ENCODE measurements at regions not wholly inside any gene's neighbourhood (a gene's known extent, or its start where the extent isn't known, plus 50 kb on each side); places are given as distances from the start of the nearest gene placed in this dataset.

DNA sequence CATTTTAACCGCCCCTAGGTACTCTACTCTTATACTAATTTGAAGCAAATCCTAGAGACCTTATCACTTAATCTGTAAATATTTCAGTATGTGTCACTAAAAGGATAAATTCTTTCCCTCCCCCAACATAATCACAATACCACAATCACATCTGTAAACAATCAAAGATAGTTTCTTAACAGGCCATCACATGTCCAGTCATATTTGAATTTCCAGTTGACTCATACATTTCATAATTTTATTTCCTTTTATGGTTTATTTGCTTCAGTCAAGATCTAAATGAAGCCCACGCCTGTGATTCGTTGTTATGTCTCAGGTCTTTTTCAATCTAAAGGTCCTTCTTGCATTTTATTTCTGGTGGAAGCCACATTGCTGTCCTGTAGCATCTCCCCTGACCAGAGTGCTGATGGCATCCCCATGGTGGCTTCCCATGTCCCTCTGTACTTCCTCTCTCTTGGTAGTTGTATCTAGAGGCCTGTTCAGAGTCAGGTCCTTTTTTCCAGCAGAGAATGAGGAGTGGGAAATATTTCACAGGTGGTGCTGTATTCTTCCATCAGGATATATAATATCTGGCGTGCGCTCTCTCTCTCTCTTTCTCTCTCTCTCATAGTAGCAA lies 128.6 kb upstream of the SLC22A23 start:
- no peak for DNase-seq

DNA sequence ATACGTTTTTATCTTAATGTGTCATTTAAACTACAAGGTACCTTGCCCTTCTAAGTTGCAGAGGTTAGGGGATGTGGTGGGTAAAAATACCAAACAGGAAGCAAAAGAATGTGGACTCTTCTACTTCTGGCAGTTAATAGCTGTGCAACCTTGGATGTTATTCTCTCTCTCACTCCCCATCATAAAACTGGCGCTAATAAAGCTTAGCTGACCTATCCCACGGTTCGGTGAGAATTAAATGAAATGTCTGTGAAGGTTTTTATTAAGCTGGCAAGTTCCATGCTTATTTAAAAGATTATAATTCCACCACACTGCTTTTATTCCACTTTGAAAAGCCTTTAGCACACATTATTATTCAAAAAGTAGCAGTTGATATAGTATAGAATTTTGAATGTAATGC lies 127.8 kb upstream of the SLC22A23 start:
- DNase-seq = no peak

DNA sequence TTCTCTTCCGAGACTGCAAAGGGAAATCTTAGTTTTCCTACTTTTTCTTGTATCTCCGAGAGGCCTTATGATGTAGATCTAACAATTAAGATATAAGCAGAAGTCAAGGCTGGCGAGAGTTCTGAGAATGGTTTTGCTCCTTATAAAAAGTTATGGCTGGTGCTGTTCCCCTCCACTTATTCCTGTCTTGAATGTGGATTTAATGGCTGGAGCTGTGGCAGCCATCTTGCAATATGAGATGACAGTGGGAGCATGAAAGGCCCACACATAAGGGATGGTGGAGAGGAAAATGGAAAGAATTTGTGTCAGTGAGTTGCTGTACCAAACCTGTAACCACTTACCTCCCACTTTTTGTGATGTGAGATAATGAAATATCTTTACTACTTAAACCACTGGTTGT lies 124.6 kb upstream of the SLC22A23 start:
- no peak for DNase-seq

DNA sequence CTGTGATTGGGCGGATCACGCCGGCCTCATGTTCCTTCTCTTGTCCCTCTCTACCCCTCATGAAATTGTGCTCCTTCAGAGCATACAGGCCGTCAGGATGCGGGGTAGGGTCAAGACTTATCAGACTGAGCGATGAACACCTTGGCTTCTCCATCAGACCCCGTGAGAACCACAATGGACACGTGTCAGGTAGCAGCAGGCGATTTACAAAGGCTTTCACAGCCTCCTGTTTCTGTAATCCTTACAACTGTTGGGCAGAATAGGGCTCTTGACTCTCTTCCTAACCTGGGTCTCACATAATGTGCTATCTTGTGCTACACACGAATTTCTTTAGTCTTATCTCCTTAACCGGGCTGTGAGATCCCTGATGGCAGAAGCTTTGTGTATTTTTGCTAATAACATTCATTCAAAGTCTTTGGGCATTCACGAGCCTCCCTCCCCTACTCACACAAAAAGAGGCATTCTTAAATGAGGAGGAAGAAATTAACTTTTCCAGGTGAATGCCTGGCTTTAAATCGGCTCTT lies 122.9 kb upstream of the SLC22A23 start:
- DNase-seq = no peak

DNA sequence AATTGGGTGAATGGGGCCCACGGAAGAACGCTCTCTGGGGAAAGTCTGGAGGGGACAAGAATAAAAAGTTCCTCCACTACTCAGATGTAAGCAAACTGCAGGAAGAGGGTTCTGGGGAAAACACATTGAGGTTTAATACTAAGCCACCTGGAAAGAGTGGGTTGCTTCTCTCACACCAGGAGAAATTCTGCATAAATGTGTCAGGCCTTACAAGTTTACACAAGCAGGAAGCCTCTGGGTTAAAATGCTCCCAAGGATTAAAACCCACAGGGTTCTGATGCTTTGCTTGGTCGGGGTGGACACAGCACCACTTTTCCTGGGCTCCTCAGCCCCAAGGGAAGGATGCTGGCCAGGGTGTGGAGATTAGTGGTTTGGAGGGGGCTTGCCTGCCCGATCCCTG lies 122.1 kb upstream of the SLC22A23 start:
- DNase-seq = no peak

DNA sequence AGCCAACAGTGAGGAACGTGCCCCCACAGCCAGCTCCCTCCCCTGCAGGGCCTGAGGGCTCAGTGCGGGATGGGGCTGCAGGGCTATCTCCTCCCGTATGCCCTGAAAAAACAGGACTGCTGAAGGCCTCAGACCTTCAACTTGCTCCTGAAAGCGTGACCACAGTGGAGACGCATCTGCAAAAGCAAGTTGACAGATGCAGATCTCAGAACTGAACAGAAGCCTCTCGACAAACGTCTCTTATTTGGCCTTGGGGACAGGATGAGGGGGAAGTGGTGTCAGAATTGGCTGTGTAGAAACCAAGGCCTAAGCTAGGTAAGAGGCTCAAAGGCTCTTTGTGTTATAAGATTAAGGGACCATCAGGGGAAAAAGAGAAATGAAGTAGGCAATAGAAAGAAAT lies 120.7 kb upstream of the SLC22A23 start:
- DNase-seq = no peak

DNA sequence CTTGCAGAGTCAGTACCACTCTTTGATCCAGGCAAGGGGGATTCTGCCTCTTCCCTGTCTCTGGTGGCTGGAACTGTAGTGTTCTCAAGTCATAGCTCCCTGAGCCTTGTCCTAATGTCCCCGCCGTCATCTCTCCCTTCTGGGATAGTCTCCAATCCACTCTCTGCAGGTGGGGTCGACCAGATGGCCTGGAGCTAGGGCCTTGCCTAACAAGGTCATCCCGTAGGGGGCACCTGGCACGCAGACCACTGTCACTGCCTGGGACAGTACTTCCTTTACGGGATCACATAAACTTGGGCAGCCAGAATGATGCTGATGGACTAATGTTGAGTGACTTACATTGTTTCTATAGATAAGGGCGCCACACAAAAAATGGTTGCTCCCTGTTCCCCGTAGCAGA lies 118.9 kb upstream of the SLC22A23 start:
- DNase-seq = no peak

DNA sequence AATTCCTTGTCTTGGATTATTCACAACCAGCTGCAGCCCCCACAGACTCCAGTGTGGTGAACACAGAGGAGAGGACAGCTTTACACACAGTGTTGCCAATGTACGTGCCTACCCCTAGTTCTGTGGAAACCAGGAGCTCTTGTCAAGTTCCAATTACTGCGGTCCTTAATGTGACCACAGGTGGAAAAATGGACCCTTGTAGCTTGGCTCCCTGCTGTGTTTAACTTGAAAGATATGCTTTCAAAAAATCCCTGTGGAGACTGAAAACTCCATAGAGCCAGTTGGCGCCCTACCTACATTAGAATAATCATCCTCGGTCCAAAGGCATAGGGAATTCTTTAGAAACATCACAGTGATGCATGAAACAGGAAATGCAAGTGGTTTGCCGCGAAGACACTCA lies 118.3 kb upstream of the SLC22A23 start:
- no peak for DNase-seq

DNA sequence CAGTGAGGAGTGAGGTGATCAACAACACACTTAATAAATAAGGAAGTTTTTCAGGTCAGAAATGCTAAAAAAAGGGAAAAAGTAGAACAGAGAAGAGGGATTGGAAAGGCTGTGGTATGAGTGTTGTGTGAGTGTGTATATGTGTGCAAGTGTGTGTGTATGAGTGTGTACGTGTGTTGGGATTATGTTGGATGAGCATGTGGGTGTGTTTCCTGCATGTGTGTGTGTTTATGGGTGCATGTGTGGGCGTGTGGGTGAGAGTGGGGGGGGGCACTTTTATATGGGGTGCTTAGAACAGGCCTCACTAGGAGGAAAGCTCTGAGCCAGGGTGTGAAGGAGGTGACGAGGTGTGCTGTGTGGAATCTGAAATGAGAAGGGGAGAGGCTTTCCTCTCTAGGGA lies 116.8 kb upstream of the SLC22A23 start:
- no peak for DNase-seq

DNA sequence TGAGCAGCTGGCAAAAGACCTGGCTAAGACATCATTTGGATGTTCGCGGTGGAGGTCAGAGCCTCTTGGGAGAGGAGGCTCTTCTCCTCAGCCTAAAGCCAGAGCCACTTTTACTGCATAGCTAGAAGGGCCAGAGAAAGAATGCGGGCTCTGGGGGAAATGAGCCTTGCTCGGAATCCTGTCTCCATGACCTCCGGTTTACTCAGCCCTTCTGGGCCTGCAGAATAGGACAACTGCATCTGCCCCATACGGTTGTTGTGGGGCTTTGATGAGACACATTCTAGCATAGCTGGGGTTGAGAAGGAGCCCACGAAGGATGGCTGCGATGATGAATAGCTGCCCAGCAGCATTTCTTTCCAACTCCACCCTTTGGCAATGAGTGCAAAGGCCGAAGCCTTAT lies 115.0 kb upstream of the SLC22A23 start:
- no peak for DNase-seq

DNA sequence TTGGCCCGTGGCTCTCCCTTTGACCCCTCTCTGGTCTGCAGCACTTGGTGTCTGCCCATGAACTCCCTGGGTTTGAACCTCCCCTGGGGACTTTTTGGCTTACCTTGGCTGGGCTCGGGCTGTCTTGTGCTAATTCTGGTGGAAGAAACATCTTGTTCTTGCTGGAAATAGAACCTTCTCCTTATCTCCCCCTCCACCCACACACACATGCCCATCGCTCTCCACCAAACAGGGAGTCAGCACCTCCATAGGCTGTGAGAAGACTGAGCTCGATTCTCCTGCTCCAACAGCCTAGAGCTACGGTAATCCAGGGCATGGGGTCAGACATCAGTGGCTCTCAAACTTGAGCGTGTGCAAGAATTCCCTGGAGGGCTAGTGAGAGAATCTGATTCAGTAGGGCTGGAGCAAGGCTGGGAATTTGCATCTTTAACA lies 114.4 kb upstream of the SLC22A23 start:
- DNase-seq = no peak

DNA sequence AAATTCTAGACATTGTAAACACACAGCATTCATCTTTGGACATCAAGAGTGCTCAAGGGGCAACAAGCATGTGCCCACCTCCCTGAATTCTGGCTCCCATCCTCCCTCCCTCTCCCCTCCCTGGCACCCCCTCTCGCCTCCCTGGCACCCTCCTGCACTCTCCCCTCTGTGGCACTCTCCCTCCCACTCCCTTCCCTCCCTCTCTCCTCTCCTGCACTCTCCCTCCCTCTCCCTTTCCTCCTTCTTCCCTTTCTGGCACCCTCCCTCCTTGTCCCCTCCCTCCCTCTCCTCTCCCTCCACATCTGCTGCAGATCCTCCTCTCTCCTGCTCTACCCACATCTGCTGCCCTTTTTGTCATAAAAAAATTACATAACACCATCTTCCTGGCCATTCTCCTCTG lies 113.0 kb upstream of the SLC22A23 start:
- DNase-seq = no peak

DNA sequence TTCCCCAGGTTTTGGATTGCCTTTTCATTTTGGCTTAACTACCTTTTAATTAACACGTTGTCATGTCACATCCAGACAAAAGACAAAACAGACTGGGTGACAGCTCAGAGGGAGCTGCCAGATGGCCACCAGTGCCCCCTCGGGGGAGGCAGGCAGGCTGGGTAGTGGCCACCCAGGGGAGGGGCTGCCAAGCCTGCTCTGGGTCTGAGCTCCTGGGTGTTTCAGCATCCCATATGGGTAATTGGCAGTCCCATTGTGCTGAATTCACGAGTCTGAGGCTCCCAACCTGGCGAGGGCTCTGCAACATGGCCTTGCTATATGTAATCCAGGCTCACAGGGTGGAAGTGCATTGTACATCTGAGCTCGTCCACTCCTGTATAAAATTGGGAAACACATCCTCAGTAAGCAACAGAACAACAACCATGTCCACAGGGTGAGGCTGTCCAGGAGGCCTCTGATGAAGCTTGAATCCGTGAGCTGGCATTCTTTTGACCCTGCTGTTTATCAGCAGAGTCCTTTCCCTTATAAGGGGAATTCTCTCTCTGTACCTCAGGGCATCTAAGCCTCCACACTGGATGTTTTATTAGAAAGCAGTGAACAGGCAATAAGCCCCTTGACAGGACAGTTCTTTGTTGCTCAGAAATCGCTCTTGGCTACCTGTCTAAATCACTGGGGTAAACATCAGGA lies 111.7 kb upstream of the SLC22A23 start:
- DNase-seq = no peak

DNA sequence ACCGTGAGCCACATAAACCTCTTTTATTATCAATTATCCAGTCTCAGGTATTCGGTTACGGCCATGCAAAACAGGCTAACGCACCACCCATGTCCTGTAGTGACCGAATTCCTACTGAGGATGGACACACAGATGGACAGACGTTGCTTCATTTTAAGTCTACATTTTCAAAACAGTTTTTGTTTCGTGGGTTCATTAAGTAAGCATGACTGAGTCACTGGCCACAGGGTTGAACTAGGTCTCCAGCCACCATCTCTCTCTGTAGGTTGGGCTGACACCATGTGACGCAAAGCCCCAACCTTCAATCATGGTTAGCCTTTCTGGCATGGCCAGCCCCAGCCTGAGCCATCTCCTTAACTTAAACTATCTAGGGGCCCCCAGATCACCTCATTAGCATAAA lies 110.0 kb upstream of the SLC22A23 start:
- no peak for DNase-seq

DNA sequence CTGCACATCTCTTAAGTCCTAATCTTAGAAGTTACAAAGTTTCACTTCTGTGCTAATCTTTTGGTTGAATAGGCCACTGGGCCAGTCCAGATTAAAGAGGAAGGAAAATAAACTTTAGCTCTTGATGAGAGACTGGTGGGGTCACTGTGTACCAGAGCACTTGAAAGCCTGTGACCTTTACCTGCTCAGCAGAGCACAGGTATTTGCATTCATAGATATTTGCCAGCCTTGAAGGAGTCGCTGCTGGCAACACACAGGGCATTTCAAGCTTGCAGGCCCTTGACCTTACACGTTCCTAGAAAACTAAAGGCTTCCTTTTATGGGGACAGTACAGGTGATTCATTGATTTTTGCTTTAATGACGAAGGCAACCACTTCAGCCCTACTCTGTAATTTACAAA lies 108.4 kb upstream of the SLC22A23 start:
- DNase-seq = no peak

DNA sequence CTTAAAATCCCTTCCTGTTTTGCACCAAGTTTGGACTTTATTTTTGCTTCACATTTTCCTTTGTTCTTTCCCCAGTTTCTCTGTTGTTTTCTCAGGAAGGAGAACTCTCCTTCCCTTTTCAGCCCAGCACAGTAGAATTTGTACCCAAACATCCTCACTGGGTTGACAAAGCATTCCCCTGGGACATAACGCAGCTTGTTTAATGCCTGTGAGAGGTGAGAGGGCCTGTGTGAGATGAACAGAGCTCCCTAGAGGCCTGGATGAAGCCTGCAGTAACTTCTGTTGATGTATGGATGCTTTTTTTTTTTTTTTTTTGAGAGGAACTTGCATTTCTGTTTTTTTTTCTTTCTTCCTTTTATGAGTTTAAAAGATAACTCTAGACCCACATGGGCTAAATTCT lies 104.9 kb upstream of the SLC22A23 start:
- no peak for DNase-seq

DNA sequence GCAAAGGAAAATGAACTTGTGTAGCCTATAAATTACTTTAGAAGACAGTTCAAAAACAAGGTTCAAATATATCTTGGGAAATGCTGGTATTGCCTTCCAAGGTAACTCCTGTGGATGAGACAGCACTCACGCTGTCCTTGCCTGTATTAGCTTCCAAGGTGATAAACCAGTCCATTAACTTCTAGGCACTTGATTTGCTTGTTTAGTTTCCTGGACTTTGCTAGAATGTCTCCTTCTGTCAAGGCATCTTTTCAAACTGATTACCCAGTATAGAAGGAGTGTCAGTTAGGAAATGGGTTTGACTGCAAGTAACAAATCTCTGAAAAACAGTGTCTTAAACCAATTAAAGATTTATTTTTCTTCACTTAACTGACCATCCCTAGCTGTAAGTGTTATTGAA lies 103.4 kb upstream of the SLC22A23 start:
- DNase-seq = no peak

DNA sequence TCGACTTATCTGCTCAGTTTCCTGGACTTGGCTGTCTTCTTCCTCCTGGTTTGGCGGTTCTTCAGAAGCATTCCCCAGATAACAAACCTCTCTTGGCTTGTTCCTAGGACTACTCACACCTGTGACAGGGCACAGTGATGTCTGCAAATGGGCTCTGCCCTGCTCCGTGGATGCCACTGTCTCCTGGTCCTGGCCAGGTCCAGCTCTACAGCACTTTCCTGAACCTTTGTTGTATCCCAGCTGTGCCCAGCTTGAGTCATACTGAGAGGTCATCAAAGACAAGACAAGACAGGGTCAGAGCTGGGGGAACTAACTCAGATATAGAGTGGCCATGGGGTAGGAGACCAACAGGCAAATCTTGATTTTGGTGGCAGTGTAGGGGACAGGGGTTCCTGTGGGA lies 102.7 kb upstream of the SLC22A23 start:
- no peak for DNase-seq

DNA sequence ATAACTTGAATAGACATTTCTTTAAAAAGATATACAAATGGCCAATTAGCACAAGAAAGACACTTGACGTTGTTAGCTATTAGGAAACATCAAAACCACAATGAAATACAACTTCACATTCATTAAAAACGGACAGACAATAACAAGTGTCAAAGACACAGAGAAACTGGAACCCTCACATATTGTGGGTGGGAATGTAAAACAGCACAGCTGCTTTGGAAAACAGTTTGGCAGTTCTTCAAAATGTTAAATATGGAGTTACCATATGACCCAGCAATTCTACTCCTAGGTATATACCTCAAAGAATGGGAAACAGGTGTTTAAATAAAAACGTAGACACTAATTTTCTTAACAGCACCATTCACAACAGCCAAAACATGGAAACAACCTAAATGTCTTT lies 100.5 kb upstream of the SLC22A23 start:
- no peak for DNase-seq

DNA sequence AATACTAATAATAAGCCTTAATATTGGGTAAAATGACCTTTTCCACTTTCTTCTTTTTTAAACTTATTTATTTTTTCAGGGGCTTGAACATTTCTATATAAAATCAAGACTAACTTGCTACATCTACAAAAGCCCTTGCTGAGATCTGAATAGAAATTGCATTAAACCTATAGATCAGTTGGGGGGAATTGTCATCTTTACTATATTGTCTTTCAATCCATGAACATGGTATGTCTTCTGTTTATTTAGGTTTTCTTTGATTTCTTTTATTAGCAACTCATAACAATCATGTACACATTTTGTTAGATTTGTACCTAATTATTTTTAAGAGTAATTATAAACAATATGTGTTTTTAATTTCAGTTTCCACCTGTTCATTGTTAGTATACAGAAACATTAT lies 96.4 kb upstream of the SLC22A23 start:
- DNase-seq = no peak

DNA sequence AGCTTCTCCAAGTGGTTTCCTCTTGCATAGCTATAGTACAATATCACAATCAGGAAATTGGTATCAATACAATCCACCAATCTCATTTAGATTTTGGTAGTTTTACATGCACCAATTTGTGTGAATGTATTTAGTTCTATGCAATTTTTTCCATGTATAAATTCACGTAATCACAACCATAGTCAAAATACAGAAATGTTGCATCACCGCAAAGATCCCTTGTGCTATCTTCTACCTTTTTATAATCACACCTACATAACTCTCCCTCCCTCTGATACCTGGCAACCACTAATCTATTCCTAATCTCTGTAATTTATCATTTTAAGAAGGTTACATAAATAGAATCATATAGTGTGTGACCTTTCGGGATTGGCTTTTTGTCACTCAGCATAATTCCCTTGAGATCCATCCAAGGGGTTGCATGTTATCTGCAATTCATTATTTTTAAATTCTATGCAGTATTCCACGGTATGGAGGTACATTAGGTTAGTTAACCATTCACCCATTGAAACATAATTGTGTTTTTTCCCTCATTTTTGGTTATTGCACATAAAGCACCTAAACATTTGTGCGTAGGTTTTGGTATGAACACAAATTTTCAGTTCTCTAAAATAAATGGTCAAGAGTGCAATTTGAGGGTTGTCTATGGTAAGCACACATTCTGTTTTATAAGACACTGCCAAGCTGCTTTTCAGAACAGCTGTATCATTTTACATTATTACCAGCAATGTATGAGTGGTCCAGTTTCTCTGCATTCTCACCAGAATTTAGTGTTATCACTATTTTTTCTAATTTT lies 95.1 kb upstream of the SLC22A23 start:
- DNase-seq = no peak

DNA sequence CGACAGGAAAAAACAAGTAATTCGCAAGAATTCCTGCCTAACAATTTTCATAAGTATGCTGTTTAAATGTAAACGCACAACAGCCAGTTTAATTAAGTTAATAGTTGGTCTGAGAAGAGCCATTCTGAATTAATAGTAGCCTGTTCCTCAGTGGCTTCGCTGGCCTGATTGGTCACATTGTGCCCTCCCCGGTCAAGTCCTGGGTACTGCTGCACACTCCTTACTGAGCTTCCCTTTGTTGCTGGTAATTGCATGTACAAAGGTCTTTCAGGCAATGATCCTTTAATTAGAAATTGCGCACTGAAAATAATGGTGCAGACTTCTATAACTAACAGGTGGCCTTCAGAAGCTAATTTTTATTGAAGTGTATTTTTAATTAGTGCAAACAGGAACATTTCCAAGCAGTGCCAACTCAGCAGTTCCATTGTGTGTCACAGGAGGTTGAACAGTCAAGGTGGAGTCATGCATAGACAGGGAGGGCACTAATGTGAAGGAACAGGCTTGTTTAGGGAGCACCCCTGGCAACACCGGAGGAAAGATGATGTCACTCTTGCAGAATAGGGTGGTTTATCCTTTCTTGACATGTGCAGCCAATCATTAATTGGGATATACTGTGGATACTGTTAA lies 92.6 kb upstream of the SLC22A23 start:
- no peak for DNase-seq

DNA sequence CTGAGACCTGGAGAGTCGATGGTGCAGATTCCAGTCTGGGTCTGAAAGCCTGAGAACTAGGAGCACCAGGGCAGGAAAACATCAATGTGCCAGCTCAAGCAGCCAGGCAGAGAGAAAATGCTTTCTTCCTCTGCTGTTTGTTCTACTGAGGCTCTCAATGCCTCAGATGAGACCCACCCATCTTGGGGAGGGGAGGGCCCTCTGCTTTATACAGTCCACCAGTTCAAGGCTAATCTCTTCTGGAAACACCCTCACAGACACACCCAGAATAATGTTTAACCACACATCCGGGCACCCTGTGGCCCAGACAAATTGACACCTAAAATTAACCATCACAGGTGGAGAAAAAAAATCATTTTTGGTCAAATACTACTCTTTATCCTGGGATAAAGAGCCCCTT lies 89.3 kb upstream of the SLC22A23 start:
- no peak for DNase-seq

DNA sequence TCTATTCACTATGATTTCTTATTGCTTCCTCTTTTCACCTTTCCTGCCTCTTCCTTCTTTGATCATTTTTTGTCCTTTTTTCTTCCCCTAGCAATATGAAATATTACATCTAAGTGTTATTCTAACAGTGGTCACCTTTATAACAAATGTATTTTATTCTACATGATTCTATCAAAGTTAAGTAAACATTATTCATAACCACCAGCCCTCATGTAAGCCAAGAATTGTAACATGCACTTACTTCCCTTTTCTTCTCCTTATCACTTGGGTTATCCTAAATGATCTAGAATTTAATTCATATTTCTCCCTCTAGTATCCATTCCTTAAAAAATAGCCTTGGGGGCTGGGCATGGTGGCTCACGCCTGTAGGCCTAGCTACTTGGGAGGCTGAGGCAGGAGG lies 88.3 kb upstream of the SLC22A23 start:
- DNase-seq = no peak

Data from activated CD4-positive, alpha-beta T cell treated with anti-CD3 and anti-CD28 coated beads for 48 hours (primary cell).